Fibroblast of peridontal ligament (primary cell): ENCODE measurements at regions not wholly inside any gene's neighbourhood (a gene's known extent, or its start where the extent isn't known, plus 50 kb on each side); places are given as distances from the start of the nearest gene placed in this dataset.
A peak's percentile ranks its signal among the peaks of the same experiment; 100 is the strongest.

Source experiments
- DNase-seq: peaks from one replicate; pipeline ENCODE4 v3.0.0-alpha.2; 2010; ENCODE audit errors: extremely low read depth

DNA sequence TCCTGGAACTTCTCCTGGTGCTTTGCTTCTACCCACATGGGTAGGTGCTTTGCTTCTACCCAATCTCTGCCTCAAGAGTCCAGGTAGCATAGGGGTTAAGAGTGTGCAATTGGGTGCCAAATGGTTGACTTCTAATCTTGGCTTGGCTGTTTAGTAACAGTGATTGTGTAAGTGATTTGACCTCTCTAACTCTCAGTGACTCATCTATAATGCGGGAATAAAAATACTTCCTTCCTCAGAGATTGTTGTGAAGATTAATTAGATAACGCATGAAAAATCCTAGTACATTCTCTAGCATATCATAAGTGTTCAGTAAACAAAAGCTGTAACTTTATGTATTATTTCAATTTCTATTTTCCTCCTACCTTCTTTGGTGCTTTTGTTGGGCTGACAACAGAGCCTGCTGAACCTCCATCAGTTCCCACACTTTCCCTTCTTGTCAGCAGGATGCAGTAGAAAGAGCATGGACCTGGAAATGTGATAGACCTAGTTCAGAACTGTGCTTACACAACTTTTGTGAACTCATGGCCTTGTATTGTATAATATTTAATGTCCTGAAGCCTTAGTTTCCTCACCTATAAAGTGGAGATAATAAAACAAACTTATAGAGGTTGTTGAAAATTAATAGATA lies 72.9 kb upstream of the SMIM36 start:
- peak; percentile 62 for DNase-seq

DNA sequence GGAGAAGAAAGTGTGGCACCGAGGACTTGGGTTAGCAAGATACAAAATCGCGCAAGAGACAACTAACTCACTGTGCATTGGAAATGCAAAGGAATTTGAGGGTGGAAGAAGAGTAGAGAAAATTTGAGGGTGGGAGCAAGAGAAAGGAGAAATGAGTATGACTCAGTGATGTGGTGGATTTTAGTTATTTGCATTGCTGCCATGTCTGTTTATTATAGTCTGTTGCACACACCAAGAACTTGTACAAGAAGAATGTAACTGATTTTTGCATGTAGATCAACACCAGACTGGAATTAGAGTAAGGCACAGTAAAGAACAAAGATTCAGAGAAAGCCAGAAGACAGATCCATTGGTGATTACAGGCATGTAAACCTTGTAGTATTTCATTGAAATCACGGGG lies 71.6 kb upstream of the SMIM36 start:
- peak; percentile 59 for DNase-seq

- DNase-seq: no peak
Measured at GRCh38 chr17:55580596-55581133, 69.4 kb upstream of the SMIM36 start.

DNA sequence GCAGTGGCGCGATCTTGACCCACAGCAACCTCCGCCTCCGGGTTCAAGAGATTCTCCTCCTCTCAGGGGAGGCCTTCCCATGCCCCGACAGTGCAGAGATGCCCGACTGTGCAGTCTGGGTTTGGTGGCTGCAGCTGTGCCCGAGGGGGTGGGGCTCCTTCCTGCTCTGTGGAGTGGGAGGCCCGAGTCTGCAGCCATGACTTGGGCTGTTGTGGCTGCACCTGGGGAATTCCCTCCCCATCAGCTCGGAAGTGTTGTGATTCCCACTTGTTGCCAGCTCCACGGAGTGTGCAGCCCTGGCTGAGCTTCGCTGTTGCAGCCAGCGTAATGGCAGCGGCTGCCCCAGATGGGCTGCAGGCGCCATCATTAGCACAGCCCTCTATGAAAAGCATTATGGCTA lies 66.4 kb upstream of the SMIM36 start:
- DNase-seq: no peak

- peak; percentile 89 for DNase-seq
Measured at GRCh38 chr17:55576996-55577586, 65.8 kb upstream of the SMIM36 start.

DNA sequence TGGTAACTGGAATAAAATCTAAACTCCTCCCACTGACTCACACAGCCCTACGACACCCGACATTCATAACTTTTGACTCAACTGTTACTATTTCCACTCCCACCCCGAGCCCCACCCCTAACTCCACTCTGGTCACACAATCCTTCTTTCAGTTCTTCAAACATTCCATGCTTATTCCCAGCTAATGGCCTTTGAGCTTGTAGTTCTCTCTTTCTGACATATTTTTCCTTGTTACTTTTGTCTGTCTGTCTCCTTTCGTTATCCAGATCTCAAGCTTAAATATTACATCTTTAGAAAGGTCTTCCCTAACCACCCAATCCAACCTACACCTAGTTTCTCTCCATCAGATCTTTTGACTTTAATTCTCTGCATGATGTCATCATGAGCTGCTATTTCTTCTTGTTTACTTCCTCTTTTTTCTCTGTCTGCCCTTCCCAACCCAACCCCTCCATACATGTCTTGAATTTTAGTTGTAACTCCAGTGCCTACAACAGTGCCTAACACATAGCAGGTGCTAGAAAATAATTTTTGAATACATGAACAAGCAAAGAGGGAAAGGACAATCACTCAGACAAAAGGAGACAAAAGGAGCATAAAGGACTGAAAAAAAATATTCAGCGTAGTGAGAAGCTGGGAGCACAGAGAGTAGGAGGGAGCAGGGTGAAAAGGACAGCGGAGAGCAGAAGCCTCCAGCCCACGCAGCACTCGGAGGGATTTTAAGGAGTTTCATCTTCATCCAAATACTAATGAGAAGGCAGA lies 65.2 kb upstream of the SMIM36 start:
- DNase-seq: peak; percentile 90

DNA sequence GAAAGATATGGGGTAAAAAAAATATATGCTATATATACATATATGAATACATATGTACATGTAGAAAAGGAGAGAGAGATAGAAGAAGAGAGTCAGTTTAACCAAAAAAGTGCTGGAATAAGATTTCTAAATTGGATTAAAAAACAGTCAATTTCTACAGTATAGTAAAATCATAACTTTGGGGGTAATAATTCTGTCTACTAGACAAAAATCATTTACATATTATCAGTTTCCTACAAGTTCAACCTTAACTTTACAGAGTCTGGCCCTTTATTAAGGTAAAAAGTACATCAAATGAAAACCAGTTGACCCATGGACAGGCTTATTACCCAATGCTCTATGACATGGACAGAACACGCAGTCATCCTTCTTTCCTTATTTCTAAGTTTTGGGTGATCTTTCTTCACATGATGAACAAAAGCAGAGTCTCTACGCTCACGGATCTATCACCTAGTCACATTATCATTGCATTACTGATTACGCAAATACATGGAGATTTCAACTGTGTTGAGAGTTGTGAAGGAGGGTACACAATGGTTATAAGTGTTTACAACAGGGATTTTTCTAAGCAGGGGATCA lies 63.9 kb upstream of the SMIM36 start:
- no peak for DNase-seq

- no peak for DNase-seq
Measured at GRCh38 chr17:55572599-55572998, 61.3 kb upstream of the SMIM36 start.

- DNase-seq: no peak
Measured at GRCh38 chr17:55572139-55572538, 60.9 kb upstream of the SMIM36 start.

DNA sequence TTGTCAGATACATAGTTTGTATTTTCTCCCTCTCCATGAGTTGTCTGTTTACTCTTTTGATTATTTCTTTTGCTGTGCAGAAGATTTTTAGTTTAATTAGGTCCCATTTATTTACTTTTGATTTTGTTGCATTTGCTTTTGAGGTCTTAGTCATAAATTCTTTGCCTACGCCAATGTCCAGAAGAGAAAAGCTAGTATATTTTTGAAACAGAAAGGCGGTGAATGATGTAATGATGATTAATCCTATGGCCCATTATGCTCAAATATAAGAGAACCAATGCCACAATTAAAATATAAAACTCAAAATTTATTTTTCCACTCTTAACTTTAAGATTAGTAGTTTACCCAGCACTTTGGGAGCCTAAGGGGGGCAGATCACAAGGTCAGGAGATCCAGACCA lies 59.8 kb upstream of the SMIM36 start:
- DNase-seq: peak; percentile 55

DNA sequence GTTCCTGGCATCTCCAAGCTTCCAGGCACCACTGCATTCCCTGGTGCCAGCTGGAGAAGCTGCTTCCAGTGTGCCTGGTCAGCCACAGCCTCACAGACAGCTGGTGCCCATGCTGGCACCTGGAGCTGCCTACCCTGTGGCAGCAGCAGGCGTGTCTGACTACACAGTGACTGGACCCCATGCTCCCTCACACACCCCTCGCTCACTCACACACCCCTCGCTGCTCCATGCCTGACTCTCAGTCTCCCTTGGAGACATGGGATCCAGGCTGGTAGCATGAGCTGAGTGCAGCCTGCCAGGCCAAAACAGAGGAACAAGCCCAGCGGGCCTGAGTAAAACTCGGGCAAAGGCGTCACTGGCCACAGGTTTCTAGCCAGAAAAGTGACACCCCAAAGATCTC lies 59.1 kb upstream of the SMIM36 start:
- DNase-seq: no peak

DNA sequence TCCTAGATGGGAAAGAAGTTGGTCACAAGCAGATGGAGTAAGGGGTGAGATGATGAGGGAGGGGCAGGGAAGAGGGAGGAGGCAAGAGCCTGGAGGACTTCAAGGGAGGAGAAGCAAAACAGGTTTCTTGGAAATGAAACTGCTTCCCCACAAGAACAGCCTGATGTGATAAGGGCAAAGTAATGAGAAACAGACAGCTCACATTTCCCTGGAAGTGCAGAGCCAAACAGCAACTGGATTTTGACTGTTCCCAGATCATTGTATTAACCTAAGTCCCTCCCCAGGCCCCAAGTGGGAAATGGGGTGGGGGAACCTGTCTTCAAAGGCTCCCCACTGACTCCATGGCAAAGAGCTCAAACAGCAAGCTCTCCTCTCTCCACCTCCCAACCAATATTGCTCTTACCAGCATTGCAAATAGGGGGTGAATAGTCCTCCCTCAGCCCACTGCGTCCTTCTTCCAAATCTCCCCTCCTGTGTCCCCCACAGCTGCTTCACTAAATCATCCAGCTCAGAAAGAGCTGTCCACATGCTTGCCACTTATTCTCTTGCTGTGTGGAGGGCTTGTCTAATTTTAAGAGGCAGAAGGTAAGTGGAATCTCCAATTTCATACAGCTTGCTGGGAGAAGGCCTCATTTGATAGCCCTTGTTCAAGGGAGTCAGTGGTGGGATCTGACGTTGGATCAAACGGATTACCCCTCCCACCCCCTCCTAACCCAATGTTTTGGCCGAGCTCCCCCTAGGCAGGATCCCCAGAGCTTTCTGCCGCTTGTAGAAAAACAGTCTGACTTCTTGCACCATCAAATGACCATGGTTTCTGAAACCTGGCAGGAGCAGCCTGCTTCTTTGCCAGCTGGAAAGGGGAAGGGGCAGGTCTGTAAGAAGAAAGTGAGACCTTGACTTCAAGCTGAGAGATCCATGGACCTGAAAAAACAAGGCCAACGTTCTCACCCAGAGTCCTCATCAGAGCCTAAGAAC lies 56.3 kb upstream of the SMIM36 start:
- DNase-seq: peak; percentile 65

GRCh38 chr17:55564081-55564480 lies 52.8 kb upstream of the SMIM36 start:
- peak; percentile 46 for DNase-seq

DNA sequence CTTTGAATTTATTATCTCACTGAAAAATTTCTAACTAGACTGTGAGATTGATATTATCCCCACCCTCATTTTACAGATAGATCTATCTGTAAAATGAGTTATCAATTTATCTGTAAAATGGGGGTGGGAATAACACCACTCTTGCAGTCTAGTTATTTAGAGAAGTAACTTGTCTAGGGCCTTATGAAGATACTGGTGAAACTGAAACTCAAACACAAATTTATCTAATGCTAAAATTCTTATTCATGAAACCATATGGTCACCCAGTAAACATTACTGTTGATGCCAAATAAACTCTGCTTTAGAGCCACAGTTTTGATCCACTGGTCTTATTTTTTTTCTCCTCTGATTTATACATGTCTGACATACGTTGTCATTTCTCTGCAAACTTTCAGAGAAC lies 52.1 kb upstream of the SMIM36 start:
- DNase-seq: peak; percentile 33

DNA sequence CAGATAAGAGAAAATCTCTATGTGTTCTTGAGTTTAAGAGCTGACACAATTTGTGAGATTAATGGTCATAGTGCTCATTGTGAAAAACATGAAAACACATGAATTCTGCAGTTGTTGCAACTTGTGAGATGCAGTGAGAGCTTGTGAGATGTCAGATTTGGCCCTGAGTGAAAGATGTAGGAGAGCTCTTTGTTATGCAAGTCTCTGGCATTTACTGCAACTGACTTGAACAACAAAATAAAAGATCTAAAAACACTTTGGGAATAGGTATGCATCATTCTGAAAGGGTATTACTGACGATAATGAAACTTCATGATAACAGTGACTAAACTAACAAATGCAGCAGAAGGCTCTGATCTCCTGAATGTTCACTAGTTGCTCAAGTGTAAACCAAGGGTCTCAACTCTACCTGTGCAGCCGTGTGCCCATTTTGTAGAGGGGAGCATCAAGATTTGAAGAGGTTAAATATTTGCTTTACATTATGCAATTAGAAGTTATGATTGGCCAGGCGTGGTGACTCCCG lies 50.8 kb upstream of the SMIM36 start:
- DNase-seq: no peak

GRCh38 chr17:55561316-55561972 lies 50.2 kb upstream of the SMIM36 start:
- no peak for DNase-seq
